NCI-H2196 treated with DMSO at 0.1 percent for 48 hours (cell line): ENCODE measurements at regions not wholly inside any gene's neighbourhood (a gene's known extent, or its start where the extent isn't known, plus 50 kb on each side); places are given as distances from the start of the nearest gene placed in this dataset.
"Not testable (repeated sequence)": the region's sequence is repeated elsewhere in the genome, so short reads cannot be mapped to it uniquely, and the experiment has no call there.

Experiments used
- DNase-seq: peaks from one replicate; lab custom pipeline; 2025; ENCODE audit not compliant: unreplicated experiment; lab: John Stamatoyannopoulos, UW

DNA sequence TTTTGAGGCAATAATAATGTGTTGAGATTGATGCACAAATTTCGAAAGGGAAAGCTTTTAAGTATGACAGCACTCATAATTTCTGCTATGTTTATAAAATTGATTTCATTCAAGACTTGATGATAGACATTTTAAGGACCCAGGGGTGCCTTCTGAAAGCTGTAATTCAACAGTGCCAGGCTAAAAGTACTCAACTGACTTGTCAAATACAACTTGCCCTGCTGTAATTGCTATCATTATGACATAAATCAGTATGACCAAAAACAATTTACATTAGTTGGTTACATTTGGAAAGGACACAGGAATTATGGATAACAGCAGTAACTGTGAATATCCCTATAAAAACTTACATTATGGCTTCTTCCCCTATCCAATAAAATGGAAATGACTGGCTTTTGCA is 178.9 kb downstream of the MMUT start:
- DNase-seq = no peak

DNA sequence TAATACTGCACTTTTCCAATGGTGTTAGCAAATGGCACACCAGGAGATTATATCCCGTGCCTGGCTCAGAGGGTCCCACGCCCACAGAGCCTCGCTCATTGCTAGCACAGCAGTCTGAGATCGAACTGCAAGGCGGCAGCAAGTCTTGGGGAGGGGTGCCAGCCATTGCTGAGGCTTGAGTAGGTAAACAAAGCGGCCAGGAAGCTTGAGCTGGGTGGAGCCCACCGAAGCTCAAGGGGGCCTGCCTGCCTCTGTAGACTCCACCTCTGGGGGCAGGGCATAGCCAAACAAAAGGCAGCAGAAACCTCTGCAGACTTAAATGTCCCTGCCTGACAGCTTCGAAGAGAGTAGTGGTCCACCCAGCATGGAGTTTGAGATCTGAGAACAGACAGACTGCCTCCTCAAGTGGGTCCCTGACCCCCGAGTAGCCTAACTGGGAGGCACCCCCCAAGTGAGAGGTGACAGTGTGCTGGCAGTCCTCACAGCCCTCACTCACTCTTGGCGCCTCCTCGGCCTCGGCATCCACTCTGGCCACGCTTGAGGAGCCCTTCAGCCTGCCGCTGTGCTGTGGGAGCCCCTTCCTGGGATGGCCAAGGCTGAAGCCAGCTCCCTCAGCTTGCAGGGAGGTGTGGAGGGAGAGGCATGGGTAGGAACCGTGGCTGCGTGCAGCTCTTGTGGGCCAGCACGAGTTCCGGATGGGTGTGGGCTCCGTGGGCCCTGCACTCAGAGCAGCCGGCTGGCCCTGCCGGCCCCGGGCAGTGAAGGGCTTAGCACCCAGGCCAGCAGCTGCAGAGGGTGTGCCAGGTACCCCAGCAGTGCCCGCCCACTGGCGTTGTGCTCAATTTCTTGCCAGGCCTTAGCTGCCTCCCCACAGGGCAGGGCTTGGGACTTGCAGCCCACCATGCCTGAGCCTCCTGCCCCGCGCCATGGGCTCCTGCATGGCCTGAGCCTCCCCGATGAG is 188.0 kb downstream of the MMUT start:
- not testable (repeated sequence) for DNase-seq

DNA sequence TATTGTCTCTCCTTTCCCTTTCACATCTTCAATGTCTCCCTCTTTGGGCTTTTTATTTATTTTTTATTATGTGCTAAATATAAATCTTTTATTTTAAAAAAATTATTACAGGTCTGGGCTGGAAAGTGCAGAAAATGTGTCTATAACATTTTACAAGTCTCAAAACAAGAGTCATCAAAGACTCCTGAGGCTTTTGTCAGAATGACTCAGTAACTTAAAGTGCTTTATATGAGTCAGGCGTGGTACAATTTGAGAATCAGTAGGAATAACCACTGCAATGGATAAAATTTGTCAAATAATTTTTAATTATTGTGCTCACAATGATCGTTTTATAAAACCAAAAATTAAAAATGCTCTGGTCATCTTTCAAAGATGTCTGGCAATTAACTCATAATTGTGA is 193.9 kb downstream of the MMUT start:
- no peak for DNase-seq

DNA sequence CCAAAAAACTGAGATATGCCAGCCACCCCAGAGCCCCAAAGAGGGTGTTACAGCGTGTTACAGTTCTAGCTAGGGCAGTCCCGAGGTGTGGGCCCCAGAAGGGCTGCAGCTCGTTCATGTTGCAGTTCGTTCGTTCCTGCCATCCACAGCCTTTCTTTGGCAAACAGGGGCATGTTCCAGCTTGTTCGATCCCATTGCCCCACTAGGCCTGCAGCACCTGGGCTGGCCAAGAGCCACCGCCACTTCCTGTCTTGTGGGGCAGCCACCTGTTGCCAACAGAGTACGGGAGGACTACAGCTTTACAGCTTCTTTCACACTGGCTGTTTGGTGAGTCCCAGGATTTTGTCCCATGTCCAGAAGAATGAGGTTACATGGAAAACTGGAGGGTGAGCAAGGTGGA is 198.1 kb downstream of the MMUT start:
- no peak for DNase-seq

GRCh38 chr6:49264496-49264895 is 198.6 kb downstream of the MMUT start:
- DNase-seq = no peak

GRCh38 chr6:49257549-49257948 is 205.5 kb downstream of the MMUT start:
- DNase-seq = no peak

DNA sequence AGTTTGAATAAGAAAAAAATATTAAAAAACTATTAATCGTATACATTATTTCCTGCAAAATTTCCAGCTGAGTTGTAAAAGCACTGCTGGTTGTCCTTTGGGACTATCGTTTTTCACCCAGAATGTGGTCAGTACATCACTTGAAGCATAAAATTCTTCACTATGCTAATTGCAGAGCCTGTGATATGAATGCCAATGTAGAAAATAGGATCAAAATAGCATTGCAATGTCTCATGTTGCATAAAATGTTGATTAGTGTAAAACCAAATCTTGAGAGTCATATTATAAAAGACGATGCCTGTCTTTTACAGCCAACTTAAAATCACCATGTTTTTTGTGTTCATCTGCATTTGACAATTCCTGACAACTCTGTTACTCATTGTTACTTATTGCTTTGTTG is 207.7 kb downstream of the MMUT start:
- no peak for DNase-seq

GRCh38 chr6:49252901-49253300 is 210.2 kb downstream of the MMUT start:
- no peak for DNase-seq

DNA sequence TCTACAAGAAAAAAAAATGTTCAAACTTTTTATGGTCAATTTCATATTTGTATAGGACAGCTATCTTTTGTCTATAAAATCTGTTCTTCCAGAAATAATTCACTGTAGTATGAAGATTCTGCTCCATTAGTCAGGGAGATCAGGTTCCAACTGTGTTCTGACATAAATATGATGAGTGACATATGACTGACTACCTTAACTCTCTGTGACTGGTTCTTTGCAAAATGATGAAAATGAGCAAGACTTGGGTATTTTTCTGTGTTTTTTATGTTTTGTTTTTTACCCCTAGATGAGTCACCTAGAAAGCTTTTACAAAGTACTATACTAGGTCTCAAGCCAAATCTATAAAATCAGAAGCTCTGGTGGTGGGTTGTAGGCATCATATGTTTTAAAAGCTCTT is 229.6 kb downstream of the MMUT start:
- DNase-seq = no peak

GRCh38 chr6:49225471-49225870 is 237.6 kb downstream of the MMUT start:
- no peak for DNase-seq

DNA sequence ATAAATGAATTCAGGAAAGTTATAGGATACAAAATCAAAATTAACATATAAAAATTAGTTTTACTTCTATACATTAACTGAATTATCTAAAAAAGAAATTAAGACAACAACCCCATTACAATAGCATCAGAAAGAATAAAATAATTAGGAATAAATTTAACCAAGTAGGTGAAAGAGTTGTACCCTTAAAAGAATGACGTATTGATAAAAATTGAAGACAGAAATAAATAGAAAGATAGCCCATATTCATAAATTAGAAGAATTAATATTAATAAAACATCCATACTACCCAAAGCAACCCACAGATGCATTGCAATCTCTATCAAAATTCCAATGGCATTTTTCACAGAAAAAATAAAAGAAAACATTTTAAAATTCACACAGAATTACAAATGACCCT is 242.8 kb downstream of the MMUT start:
- DNase-seq = no peak

- DNase-seq = no peak
Measured at GRCh38 chr6:49205526-49205925, 257.5 kb downstream of the MMUT start.

DNA sequence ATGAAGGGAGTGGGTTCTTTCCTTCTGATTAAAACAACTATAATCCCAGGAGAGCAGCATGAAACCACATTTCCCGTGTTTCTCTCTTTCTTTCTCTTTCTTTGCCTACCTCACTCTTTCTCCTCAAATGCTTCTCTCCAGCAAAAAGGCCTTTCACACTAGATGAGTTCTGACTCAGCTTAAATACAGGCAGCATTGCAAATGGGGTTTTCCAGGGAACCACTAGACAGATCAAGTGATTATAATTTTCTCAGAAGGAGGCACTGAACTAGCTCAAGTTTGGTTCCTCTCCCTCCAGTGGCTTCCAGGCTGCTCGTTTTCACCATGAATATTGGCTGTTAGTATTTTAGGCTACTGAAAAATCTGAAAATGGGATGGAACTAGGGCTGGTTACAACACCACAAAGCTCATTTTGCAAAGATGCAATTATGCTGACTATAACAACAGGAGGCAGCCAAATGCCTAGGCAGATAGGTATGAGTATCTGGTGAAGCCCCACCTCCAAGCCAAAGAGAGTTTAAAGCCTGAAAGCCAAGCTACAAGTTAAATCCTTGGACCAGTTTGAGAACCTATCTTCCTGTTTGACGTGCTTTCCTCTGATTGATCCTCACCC is 260.0 kb downstream of the MMUT start:
- no peak for DNase-seq

GRCh38 chr6:49198015-49198414 is 265.0 kb downstream of the MMUT start:
- no peak for DNase-seq

GRCh38 chr6:49162379-49162778 is 300.7 kb downstream of the MMUT start:
- DNase-seq = not testable (repeated sequence)

- no peak for DNase-seq
Measured at GRCh38 chr6:49155316-49155715, 307.7 kb downstream of the MMUT start.

- DNase-seq = no peak
Measured at GRCh38 chr6:49151957-49152356, 311.1 kb downstream of the MMUT start.

GRCh38 chr6:49151461-49151860 is 311.6 kb downstream of the MMUT start:
- DNase-seq = no peak

DNA sequence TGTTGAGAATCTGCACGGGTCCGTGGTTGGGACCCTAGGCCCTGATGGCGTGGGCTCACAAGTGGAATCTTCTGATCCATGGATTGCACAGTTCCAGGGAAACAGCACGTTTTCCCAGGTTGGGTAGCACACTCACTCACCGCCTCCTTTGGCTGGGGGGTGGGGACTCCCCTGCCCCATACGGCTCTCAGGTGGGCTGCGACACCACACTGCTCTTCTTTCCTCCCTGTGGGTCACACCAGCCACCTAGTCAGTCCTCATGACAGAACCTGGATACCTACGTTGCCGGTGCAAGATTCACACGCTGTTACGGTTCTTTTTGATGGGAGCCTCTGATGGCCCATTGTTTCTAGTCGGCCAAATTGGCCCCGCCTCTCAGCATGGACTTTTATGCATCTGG is 312.0 kb downstream of the MMUT start:
- no peak for DNase-seq

DNA sequence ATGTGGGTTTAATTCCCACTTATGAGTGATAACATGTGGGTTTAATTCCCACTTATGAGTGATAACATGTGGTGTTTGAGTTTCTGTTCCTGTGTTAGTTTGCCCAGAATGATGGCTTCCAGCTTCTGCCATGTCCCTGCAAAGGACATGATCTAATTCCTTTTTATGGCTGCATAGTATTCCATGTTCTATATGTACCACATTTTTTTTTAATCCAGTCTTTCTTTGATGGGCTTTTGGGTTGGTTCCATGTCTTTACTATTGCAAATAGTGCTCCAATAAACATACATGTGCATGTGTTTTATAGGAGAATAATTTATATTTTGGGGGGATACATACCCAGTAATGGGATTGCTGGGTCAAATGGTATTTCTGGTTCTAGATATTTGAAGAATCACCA is 317.8 kb downstream of the MMUT start:
- DNase-seq = no peak

GRCh38 chr6:49142421-49143151 is 320.5 kb downstream of the MMUT start:
- DNase-seq = no peak

DNA sequence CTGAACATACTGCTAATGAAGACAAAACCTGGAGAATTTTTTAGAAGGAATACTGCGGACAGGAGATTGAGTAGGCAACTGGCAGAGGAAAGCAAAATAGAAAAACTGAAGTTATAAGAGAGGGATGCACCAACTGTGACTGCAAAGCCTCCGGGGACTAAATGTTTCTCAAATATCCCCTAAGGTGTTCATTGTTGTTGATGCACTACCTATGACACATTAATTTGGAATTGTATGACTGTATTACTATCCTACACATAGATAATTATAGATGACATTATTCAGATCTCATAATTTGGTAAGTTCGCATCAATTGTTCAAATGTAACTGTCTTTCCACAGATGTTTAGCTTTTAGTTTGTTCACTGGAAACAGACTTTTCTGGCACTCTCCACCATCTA is 341.1 kb downstream of the MMUT start:
- DNase-seq = no peak
